Naive thymus-derived CD4-positive, alpha-beta T cell (primary cell): ENCODE measurements at regions not wholly inside any gene's neighbourhood (a gene's known extent, or its start where the extent isn't known, plus 50 kb on each side); places are given as distances from the start of the nearest gene placed in this dataset.
"Not testable (repeated sequence)": the region's sequence is repeated elsewhere in the genome, so short reads cannot be mapped to it uniquely, and the experiment has no call there.

Source experiments
- ATAC-seq: fragments of 150-1000 bp; cut with Tn5 transposase; 2 replicates; pipeline ENCODE4 v1.10.0; 2021; ENCODE audit warnings: mild to moderate bottlenecking, moderate library complexity
- CTCF ChIA-PET: fragments of 350-600 bp; sonication (Branson Sonifier 250); formaldehyde crosslinking; loops from one replicate; lab custom pipeline; 2021; ENCODE audit warnings: antibody characterized with exemption; lab: Charles Lee
- POLR2A ChIA-PET: fragments of 350-600 bp; sonication (Branson Sonifier 250); formaldehyde crosslinking; loops from one replicate; lab custom pipeline; 2021; ENCODE audit warnings: antibody characterized with exemption, inconsistent platforms; lab: Charles Lee
- DNase-seq, 9 donors: peaks; one replicate each; pipeline versions ENCODE4 v3.0.0 to v3.0.0-alpha.2; 2020 to 2022; ENCODE audit warnings: mixed read lengths in 1 of 9
- H3K27ac ChIP-seq: one replicate; pipeline ENCODE4 v1.7.0; 2013; ENCODE audit warnings: mild to moderate bottlenecking, low read depth, low read length, moderate library complexity
- H3K27me3 ChIP-seq, 2 donors: one replicate each; pipeline ENCODE4 v1.7.0; 2013; ENCODE audit warnings: low read length in 2 of 2, mild to moderate bottlenecking in 2 of 2, moderate library complexity in 2 of 2; ENCODE audit not compliant: control insufficient read depth in 2 of 2, insufficient read depth in 2 of 2
- H3K36me3 ChIP-seq, 3 experiments: 1 replicate in 2 of 3; 2 replicates in 1 of 3; pipeline ENCODE4 v1.7.0; 2013; ENCODE audit warnings: low read length in 3 of 3, mild to moderate bottlenecking in 3 of 3, moderate library complexity in 1 of 3; ENCODE audit not compliant: insufficient read depth in 3 of 3, control insufficient read depth in 2 of 3
- H3K4me1 ChIP-seq, 2 donors: one replicate each; pipeline ENCODE4 v1.7.0; 2013; ENCODE audit warnings: low read length in 2 of 2, mild to moderate bottlenecking in 2 of 2, moderate library complexity in 1 of 2; ENCODE audit not compliant: control insufficient read depth in 2 of 2, insufficient read depth in 2 of 2
- H3K4me3 ChIP-seq: 2 replicates; pipeline ENCODE4 v1.7.0; 2013; ENCODE audit warnings: mild to moderate bottlenecking, low read length
- H3K9me3 ChIP-seq, 3 experiments: 1 replicate in 2 of 3; 2 replicates in 1 of 3; pipeline ENCODE4 v1.7.0; 2013; ENCODE audit warnings: low read length in 3 of 3; ENCODE audit not compliant: control insufficient read depth in 2 of 3
- H3K27ac Mint-ChIP-seq, 9 donors: one replicate each; pipeline ENCODE4 v1.8.0; 2020 to 2022; ENCODE audit warnings: mixed read lengths in 9 of 9, mild to moderate bottlenecking in 8 of 9, moderate library complexity in 5 of 9, inconsistent platforms in 2 of 9
- H3K27me3 Mint-ChIP-seq, 5 donors: one replicate each; pipeline ENCODE4 v1.8.0; 2021 to 2022; ENCODE audit warnings: mixed read lengths in 5 of 5, mild to moderate bottlenecking in 1 of 5
- H3K36me3 Mint-ChIP-seq, 5 donors: one replicate each; pipeline ENCODE4 v1.8.0; 2020 to 2022; ENCODE audit warnings: mixed read lengths in 5 of 5, mild to moderate bottlenecking in 3 of 5, inconsistent platforms in 1 of 5
- H3K4me1 Mint-ChIP-seq, 7 donors: one replicate each; pipeline ENCODE4 v1.8.0; 2020 to 2022; ENCODE audit warnings: mixed read lengths in 7 of 7, mild to moderate bottlenecking in 3 of 7, inconsistent platforms in 1 of 7
- H3K4me3 Mint-ChIP-seq, 10 donors: one replicate each; pipeline ENCODE4 v1.8.0; 2020 to 2022; ENCODE audit warnings: mild to moderate bottlenecking in 10 of 10, mixed read lengths in 10 of 10, moderate library complexity in 6 of 10, inconsistent platforms in 2 of 10
- H3K9me3 Mint-ChIP-seq, 11 donors: one replicate each; pipeline ENCODE4 v1.8.0; 2020 to 2022; ENCODE audit warnings: mixed read lengths in 11 of 11, mild to moderate bottlenecking in 4 of 11, inconsistent platforms in 1 of 11, moderate library complexity in 1 of 11
- intact Hi-C, 2 donors: fragments of 100-400 bp; cut with micrococcal nuclease; formaldehyde crosslinking; loops; one replicate each; pipeline ENCODE4 v1.15.1; 2023

- Mint-ChIP-seq H3K9me3 (peaks cover 0 to 48% (median 14%) of the 10 kb centered on the region in 11 donors), H3K4me1 (no peaks in the 10 kb centered on the region), H3K4me3 (no peak overlapping the region), H3K27me3 (no peaks in the 10 kb centered on the region), H3K27ac (no peak overlapping the region), H3K36me3 (no peaks in the 10 kb centered on the region)
- no peaks in the 10 kb centered on the region for H3K36me3 ChIP-seq
- CTCF ChIA-PET = no interaction called here
- ATAC-seq = no peak
- intact Hi-C loops = no loop called here
- H3K4me1 ChIP-seq = no peaks in the 10 kb centered on the region
- POLR2A ChIA-PET = no interaction called here
- H3K4me3 ChIP-seq = no peak overlapping the region
- H3K9me3 ChIP-seq = no peaks in the 10 kb centered on the region
- H3K27ac ChIP-seq = no peak overlapping the region
- H3K27me3 ChIP-seq = no peaks in the 10 kb centered on the region
- DNase-seq = no peak
Observed at GRCh38 chr4:91653067-91653466, 650.7 kb upstream of the GRID2 start.

GRCh38 chr4:91681091-91681490 lies 622.7 kb upstream of the GRID2 start:
- intact Hi-C loops = no loop called here
- no peaks in the 10 kb centered on the region for H3K36me3 ChIP-seq
- Mint-ChIP-seq H3K4me1 (no peaks in the 10 kb centered on the region), H3K9me3 (peaks cover 0 to 31% (median 3%) of the 10 kb centered on the region in 11 donors), H3K36me3 (no peaks in the 10 kb centered on the region), H3K27ac (no peak overlapping the region), H3K4me3 (no peak overlapping the region), H3K27me3 (no peaks in the 10 kb centered on the region)
- H3K27me3 ChIP-seq = no peaks in the 10 kb centered on the region
- no peaks in the 10 kb centered on the region for H3K9me3 ChIP-seq
- CTCF ChIA-PET = no interaction called here
- no peak overlapping the region for H3K27ac ChIP-seq
- ATAC-seq = no peak
- no peak overlapping the region for H3K4me3 ChIP-seq
- POLR2A ChIA-PET = no interaction called here
- H3K4me1 ChIP-seq = no peaks in the 10 kb centered on the region
- no peak for DNase-seq

- H3K4me3 Mint-ChIP-seq = no peak overlapping the region
- no peaks in the 10 kb centered on the region for H3K36me3 Mint-ChIP-seq
- H3K36me3 ChIP-seq = no peaks in the 10 kb centered on the region
- intact Hi-C loops = no loop called here
- H3K4me1 ChIP-seq = no peaks in the 10 kb centered on the region
- H3K4me1 Mint-ChIP-seq = no peaks in the 10 kb centered on the region
- H3K9me3 Mint-ChIP-seq = peaks cover 0 to 30% (median 3%) of the 10 kb centered on the region in 11 donors
- no peak overlapping the region for H3K27ac Mint-ChIP-seq
- no peaks in the 10 kb centered on the region for H3K27me3 ChIP-seq
- ATAC-seq (no peak), DNase-seq (no peak)
- no peak overlapping the region for H3K27ac ChIP-seq
- H3K27me3 Mint-ChIP-seq = no peaks in the 10 kb centered on the region
- no peaks in the 10 kb centered on the region for H3K9me3 ChIP-seq
- no peak overlapping the region for H3K4me3 ChIP-seq
- POLR2A ChIA-PET = no interaction called here
- CTCF ChIA-PET = no interaction called here
Observed at GRCh38 chr4:91681544-91681943, 622.2 kb upstream of the GRID2 start.

- H3K9me3 Mint-ChIP-seq = peaks cover 0 to 11% (median 2%) of the 10 kb centered on the region in 11 donors
- no peaks in the 10 kb centered on the region for H3K27me3 Mint-ChIP-seq
- Histone ChIP-seq H3K4me3 (no peak overlapping the region), H3K27me3 (no peaks in the 10 kb centered on the region), H3K9me3 (no peaks in the 10 kb centered on the region), H3K4me1 (no peaks in the 10 kb centered on the region), H3K27ac (no peak overlapping the region), H3K36me3 (no peaks in the 10 kb centered on the region)
- H3K4me3 Mint-ChIP-seq = no peak overlapping the region
- ATAC-seq = no peak
- ChIA-PET CTCF (no interaction called here), POLR2A (no interaction called here)
- H3K4me1 Mint-ChIP-seq = no peaks in the 10 kb centered on the region
- H3K36me3 Mint-ChIP-seq = no peaks in the 10 kb centered on the region
- no peak overlapping the region for H3K27ac Mint-ChIP-seq
- intact Hi-C loops = no loop called here
- no peak for DNase-seq
Observed at GRCh38 chr4:91684955-91685354, 618.8 kb upstream of the GRID2 start.

- no peak overlapping the region for H3K27ac Mint-ChIP-seq
Observed at GRCh38 chr4:91688413-91688812, 615.4 kb upstream of the GRID2 start.

GRCh38 chr4:91699691-91700090 lies 604.1 kb upstream of the GRID2 start:
- H3K4me1 Mint-ChIP-seq, ATAC-seq: not testable (repeated sequence)
- H3K9me3 Mint-ChIP-seq = peaks cover 0 to 24% (median 10%) of the 10 kb centered on the region in 11 donors

More at GRCh38 chr4:91688413-91688812, 615.4 kb upstream of the GRID2 start:
- ChIA-PET POLR2A (no interaction called here), CTCF (interaction anchor here (0.6 kb wide), 1 partner anchor 468 kb away, joined by 3 read pairs; no protein-coding TSS in a partner anchor)
- intact Hi-C loops = no loop called here
- H3K27me3 ChIP-seq = no peaks in the 10 kb centered on the region
- no peaks in the 10 kb centered on the region for H3K36me3 ChIP-seq
- Mint-ChIP-seq H3K9me3 (peaks cover 0 to 12% (median 7%) of the 10 kb centered on the region in 11 donors), H3K27me3 (no peaks in the 10 kb centered on the region), H3K4me1 (no peaks in the 10 kb centered on the region), H3K36me3 (no peaks in the 10 kb centered on the region), H3K4me3 (no peak overlapping the region)
- H3K27ac ChIP-seq = no peak overlapping the region
- no peaks in the 10 kb centered on the region for H3K9me3 ChIP-seq
- H3K4me3 ChIP-seq = no peak overlapping the region
- ATAC-seq (no peak), DNase-seq (no peak)
- no peaks in the 10 kb centered on the region for H3K4me1 ChIP-seq

GRCh38 chr4:91729851-91730250 lies 573.9 kb upstream of the GRID2 start:
- no peak overlapping the region for H3K4me3 ChIP-seq
- H3K36me3 Mint-ChIP-seq = no peaks in the 10 kb centered on the region

More at GRCh38 chr4:91699691-91700090, 604.1 kb upstream of the GRID2 start:
- H3K4me3 ChIP-seq, H3K27me3 ChIP-seq, H3K4me1 ChIP-seq, H3K27ac ChIP-seq, H3K9me3 ChIP-seq, H3K36me3 Mint-ChIP-seq, H3K4me3 Mint-ChIP-seq, H3K27me3 Mint-ChIP-seq, intact Hi-C loops, POLR2A ChIA-PET, H3K36me3 ChIP-seq, DNase-seq, H3K27ac Mint-ChIP-seq, CTCF ChIA-PET: not testable (repeated sequence)

More at GRCh38 chr4:91729851-91730250, 573.9 kb upstream of the GRID2 start:
- no peak overlapping the region for H3K27ac ChIP-seq
- no peaks in the 10 kb centered on the region for H3K9me3 ChIP-seq
- H3K4me3 Mint-ChIP-seq = no peak overlapping the region
- no peaks in the 10 kb centered on the region for H3K36me3 ChIP-seq
- peaks cover 0 to 6% (median 2%) of the 10 kb centered on the region in 11 donors for H3K9me3 Mint-ChIP-seq
- ATAC-seq (no peak), DNase-seq (peak in 1 of 9 donors; percentile 0)
- ChIA-PET CTCF (no interaction called here), POLR2A (no interaction called here)
- no peaks in the 10 kb centered on the region for H3K27me3 ChIP-seq
- H3K4me1 ChIP-seq = no peaks in the 10 kb centered on the region
- intact Hi-C loops = no loop called here
- no peaks in the 10 kb centered on the region for H3K27me3 Mint-ChIP-seq
- H3K27ac Mint-ChIP-seq = no peak overlapping the region
- H3K4me1 Mint-ChIP-seq = no peaks in the 10 kb centered on the region
